ENCODE measurements at regions not wholly inside any gene's neighbourhood (a gene's known extent, or its start where the extent isn't known, plus 50 kb on each side); places are given as distances from the start of the nearest gene placed in this dataset.

DNA sequence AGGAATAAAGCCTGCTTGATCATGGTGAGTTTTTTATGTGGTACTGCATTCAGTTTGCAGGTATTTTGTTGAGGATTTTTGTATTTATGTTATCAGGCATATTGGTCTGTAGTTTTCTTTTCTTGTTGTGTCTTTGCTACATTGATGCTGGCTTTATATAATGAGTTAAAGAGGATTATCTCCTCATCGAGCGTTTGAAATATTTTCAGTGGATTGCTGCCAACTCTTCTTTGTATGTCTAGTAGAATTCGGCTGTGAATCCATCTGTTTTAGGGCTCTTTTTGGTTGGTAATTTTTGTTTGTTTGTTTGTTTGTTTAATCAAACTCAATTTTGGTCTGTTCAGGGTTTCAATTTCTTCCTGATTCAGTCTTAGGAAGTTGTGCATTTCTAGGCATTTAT, 758.4 kb downstream of the KCNA4 start:
- H3K4me3 ChIP-seq (ENCODE audit: low read depth, low read length), result no peak overlapping the region
- no peaks in the 10 kb centered on the region for H3K27me3 ChIP-seq (replicated peaks)
- in situ Hi-C loops (cut with HindIII; ENCODE audit: low pct_ligation_motif_present, low sequenced_read_pairs), result no loop called here
- DNase-seq, result no peak
- H3K36me3 ChIP-seq (replicated peaks), result no peaks in the 10 kb centered on the region
- no peak overlapping the region for H3K27ac ChIP-seq
- TF ChIP-seq, protein P1, sequence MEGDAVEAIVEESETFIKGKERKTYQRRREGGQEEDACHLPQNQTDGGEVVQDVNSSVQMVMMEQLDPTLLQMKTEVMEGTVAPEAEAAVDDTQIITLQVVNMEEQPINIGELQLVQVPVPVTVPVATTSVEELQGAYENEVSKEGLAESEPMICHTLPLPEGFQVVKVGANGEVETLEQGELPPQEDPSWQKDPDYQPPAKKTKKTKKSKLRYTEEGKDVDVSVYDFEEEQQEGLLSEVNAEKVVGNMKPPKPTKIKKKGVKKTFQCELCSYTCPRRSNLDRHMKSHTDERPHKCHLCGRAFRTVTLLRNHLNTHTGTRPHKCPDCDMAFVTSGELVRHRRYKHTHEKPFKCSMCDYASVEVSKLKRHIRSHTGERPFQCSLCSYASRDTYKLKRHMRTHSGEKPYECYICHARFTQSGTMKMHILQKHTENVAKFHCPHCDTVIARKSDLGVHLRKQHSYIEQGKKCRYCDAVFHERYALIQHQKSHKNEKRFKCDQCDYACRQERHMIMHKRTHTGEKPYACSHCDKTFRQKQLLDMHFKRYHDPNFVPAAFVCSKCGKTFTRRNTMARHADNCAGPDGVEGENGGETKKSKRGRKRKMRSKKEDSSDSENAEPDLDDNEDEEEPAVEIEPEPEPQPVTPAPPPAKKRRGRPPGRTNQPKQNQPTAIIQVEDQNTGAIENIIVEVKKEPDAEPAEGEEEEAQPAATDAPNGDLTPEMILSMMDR (IDR thresholded peaks at IDR 0.05; ENCODE audit: low read depth, low read length, missing control alignments), result no peak

DNA sequence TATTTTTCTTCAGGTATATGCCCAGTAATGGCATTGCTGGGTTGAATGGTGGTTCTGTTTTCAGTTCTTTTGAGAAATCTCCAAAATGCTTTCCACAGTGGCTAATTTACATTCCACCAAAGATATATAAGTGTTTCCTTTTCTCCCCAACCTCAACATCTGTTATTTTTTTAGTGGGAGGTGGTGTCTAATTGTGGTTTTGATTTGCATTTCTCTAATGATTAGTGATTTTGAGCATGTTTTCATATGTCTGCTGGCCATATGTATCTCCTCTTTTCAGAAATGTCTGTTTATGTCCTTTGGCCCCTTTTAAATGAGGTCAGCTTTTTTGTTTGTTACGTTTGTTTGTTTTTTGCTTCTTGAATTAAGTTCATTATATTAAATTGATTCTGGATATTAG, 760.2 kb downstream of the KCNA4 start:
- H3K27ac ChIP-seq, result no peak overlapping the region
- no peaks in the 10 kb centered on the region for H3K36me3 ChIP-seq (replicated peaks)
- in situ Hi-C loops (cut with HindIII; ENCODE audit: low pct_ligation_motif_present, low sequenced_read_pairs), result no loop called here
- TF ChIP-seq, protein P1 (IDR thresholded peaks at IDR 0.05; ENCODE audit: low read depth, low read length, missing control alignments), result no peak
- no peak for DNase-seq
- H3K27me3 ChIP-seq (replicated peaks), result no peaks in the 10 kb centered on the region
- no peak overlapping the region for H3K4me3 ChIP-seq (ENCODE audit: low read depth, low read length)

DNA sequence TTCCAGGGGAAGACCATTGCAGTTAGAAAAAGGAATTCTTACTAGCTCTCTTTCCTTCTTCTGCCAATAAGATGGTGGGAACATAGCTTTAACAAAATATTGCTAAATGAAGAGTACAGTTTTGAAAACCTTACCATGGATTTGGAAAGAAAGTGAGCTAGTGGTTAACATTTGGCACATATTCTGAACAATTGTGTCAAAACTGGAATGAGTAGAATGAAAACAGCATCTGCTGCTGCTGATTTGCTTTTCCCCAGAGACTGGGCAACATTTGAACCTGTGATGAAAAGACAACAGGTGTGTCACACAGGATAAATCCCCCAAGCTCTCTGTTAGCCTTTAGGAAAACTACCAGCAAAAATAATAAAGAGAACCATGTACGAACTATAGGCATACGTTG, 761.4 kb downstream of the KCNA4 start:
- in situ Hi-C loops (cut with HindIII; ENCODE audit: low pct_ligation_motif_present, low sequenced_read_pairs), result no loop called here
- TF ChIP-seq, protein P1 (IDR thresholded peaks at IDR 0.05; ENCODE audit: low read depth, low read length, missing control alignments), result no peak
- Histone ChIP-seq H3K36me3 (replicated peaks) (no peaks in the 10 kb centered on the region), H3K27me3 (replicated peaks) (no peaks in the 10 kb centered on the region), H3K27ac (no peak overlapping the region), H3K4me3 (ENCODE audit: low read depth, low read length) (no peak overlapping the region)
- no peak for DNase-seq

DNA sequence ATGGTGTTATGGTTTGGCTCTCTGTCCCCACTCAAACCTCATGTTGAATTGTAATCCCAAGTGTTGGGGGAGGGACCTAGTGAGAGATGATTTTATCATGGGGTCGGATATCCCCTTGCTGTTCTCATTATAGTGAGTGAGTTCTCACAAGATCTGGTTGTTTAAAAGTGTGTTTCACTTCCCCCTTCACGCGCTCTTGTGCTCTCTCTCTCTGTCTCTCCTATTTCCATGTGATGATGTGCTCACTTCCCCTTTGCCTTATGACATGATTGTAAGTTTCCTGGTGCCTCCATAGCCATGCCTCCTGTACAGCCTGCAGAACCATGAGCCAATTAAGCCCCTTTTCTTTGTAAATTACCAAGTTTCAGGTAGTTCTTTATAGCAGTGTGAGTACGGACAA, 765.1 kb downstream of the KCNA4 start:
- in situ Hi-C loops (cut with HindIII; ENCODE audit: low pct_ligation_motif_present, low sequenced_read_pairs), result no loop called here
- no peaks in the 10 kb centered on the region for H3K36me3 ChIP-seq (replicated peaks)
- TF ChIP-seq, protein P1 (IDR thresholded peaks at IDR 0.05; ENCODE audit: low read depth, low read length, missing control alignments), result no peak

DNA sequence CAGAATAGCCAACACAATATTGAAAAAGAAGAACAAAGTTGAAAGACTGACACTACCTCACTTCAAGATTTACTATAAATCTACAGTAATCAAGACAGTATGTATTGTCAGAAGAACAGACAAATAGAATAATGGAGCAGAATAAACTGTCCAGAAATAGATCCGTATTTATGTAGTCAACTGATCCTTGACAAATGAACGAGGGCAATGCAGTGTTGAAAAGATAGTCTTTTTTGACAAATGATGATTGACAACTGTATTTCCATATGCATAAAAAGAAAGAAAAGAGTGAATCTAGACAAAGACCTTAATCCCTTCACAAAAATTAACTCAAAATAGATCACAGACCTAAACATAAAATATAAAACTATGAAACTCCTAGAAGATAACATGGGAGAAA, 767.1 kb downstream of the KCNA4 start:
- no peaks in the 10 kb centered on the region for H3K36me3 ChIP-seq (replicated peaks)
- H3K27me3 ChIP-seq (replicated peaks), result no peaks in the 10 kb centered on the region
- DNase-seq, result no peak
- TF ChIP-seq, protein P1 (IDR thresholded peaks at IDR 0.05; ENCODE audit: low read depth, low read length, missing control alignments), result no peak
- in situ Hi-C loops (cut with HindIII; ENCODE audit: low pct_ligation_motif_present, low sequenced_read_pairs), result no loop called here
- H3K4me3 ChIP-seq (ENCODE audit: low read depth, low read length), result no peak overlapping the region
- H3K27ac ChIP-seq, result no peak overlapping the region

More for the DNA sequence above, 765.1 kb downstream of the KCNA4 start:
- H3K27ac ChIP-seq, result no peak overlapping the region
- no peak for DNase-seq
- no peaks in the 10 kb centered on the region for H3K27me3 ChIP-seq (replicated peaks)
- H3K4me3 ChIP-seq (ENCODE audit: low read depth, low read length), result no peak overlapping the region

DNA sequence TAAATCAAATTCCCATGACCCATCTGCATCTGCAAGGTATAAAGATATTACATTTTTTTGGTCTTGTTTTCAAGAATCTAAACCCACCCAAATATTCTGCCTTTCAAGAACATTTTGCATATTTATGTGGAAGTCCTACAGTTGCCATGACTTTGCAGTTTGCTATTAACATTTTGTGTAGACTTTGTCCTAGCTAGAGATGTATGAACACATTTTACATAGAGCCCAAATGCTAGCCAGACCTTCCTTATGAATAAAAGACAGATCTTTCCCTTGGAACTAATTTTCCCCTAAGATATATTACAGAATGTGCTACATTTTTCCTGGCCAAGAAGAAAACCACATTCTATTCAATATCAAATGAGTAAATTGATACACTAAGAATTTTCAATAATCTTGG, 772.5 kb downstream of the KCNA4 start:
- Histone ChIP-seq H3K4me3 (ENCODE audit: low read depth, low read length) (no peak overlapping the region), H3K36me3 (replicated peaks) (no peaks in the 10 kb centered on the region), H3K27me3 (replicated peaks) (no peaks in the 10 kb centered on the region), H3K27ac (no peak overlapping the region)
- in situ Hi-C loops (cut with HindIII; ENCODE audit: low pct_ligation_motif_present, low sequenced_read_pairs), result no loop called here
- TF ChIP-seq, protein P1 (IDR thresholded peaks at IDR 0.05; ENCODE audit: low read depth, low read length, missing control alignments), result no peak
- no peak for DNase-seq

All from brain microvascular endothelial cell (primary cell).